Endothelial cell (in vitro differentiated cells): ENCODE measurements at regions not wholly inside any gene's neighbourhood (a gene's known extent, or its start where the extent isn't known, plus 50 kb on each side); places are given as distances from the start of the nearest gene placed in this dataset.

Source experiments
- DNase-seq: peaks from one replicate; pipeline ENCODE4 v3.0.0; 2021; ENCODE audit warnings: low spot score
- H3K27ac Mint-ChIP-seq: one replicate; pipeline ENCODE4 v1.8.0; 2021; ENCODE audit warnings: mixed read lengths, inconsistent platforms; ENCODE audit not compliant: unreplicated experiment
- H3K27me3 Mint-ChIP-seq: one replicate; pipeline ENCODE4 v1.8.0; 2021; ENCODE audit warnings: mild to moderate bottlenecking, moderate library complexity, mixed read lengths, inconsistent platforms; ENCODE audit not compliant: unreplicated experiment
- H3K36me3 Mint-ChIP-seq: one replicate; pipeline ENCODE4 v1.8.0; 2021; ENCODE audit warnings: mild to moderate bottlenecking, low read depth, mixed read lengths, inconsistent platforms; ENCODE audit not compliant: unreplicated experiment
- H3K4me1 Mint-ChIP-seq: one replicate; pipeline ENCODE4 v1.8.0; 2021; ENCODE audit warnings: mild to moderate bottlenecking, mixed read lengths, inconsistent platforms; ENCODE audit not compliant: unreplicated experiment
- H3K4me3 Mint-ChIP-seq: one replicate; pipeline ENCODE4 v1.8.0; 2021; ENCODE audit warnings: mild to moderate bottlenecking, mixed read lengths, inconsistent platforms; ENCODE audit not compliant: unreplicated experiment
- H3K9me3 Mint-ChIP-seq: one replicate; pipeline ENCODE4 v1.8.0; 2021; ENCODE audit warnings: mixed read lengths, inconsistent platforms; ENCODE audit not compliant: unreplicated experiment
- TF ChIP-seq, protein P1 (sequence below): fragments of 200-600 bp; sonication (generic); IDR thresholded peaks from one replicate; pipeline ENCODE4 v1.5.0; 2021; ENCODE audit warnings: antibody characterized with exemption; ENCODE audit not compliant: unreplicated experiment

DNA sequence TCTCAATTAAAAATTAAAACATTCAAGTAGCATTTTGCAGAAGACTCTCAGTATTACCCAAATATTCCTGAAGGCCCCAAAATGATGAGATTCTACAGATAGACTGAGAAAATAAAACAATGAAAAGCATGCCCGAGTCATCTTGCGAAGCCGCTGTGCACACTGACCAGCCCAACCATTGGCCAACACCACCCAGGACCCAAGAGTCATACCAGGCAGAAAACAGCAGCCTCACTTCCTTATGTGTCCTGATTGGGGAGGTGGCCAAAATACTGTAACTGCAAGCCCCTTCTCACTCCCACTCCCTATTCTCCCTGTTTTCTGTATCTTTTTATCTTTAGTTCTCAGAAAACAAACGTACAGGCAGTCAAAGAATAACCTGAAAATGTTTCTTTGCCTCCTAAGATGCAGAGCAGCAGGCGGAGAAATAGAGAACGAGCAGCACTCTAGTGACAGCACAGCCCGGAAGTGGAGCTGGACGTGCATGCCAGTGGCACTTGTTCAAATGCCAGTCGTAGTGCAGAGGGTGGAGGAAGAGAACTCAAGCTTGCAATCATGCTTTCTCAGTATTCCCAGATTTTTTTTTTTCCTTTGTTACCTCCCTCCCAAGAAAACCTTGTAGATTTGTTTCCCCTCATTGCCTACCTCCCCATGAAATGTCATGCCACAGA, 182.3 kb upstream of the SOX9 start:
- peaks cover 5% of the 10 kb centered on the region for H3K4me1 Mint-ChIP-seq
- no peaks in the 10 kb centered on the region for H3K27me3 Mint-ChIP-seq
- no peak overlapping the region for H3K4me3 Mint-ChIP-seq
- no peak for DNase-seq
- H3K9me3 Mint-ChIP-seq, result no peaks in the 10 kb centered on the region
- TF ChIP-seq, protein P1, sequence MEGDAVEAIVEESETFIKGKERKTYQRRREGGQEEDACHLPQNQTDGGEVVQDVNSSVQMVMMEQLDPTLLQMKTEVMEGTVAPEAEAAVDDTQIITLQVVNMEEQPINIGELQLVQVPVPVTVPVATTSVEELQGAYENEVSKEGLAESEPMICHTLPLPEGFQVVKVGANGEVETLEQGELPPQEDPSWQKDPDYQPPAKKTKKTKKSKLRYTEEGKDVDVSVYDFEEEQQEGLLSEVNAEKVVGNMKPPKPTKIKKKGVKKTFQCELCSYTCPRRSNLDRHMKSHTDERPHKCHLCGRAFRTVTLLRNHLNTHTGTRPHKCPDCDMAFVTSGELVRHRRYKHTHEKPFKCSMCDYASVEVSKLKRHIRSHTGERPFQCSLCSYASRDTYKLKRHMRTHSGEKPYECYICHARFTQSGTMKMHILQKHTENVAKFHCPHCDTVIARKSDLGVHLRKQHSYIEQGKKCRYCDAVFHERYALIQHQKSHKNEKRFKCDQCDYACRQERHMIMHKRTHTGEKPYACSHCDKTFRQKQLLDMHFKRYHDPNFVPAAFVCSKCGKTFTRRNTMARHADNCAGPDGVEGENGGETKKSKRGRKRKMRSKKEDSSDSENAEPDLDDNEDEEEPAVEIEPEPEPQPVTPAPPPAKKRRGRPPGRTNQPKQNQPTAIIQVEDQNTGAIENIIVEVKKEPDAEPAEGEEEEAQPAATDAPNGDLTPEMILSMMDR, result no peak
- H3K27ac Mint-ChIP-seq, result no peak overlapping the region
- no peaks in the 10 kb centered on the region for H3K36me3 Mint-ChIP-seq

DNA sequence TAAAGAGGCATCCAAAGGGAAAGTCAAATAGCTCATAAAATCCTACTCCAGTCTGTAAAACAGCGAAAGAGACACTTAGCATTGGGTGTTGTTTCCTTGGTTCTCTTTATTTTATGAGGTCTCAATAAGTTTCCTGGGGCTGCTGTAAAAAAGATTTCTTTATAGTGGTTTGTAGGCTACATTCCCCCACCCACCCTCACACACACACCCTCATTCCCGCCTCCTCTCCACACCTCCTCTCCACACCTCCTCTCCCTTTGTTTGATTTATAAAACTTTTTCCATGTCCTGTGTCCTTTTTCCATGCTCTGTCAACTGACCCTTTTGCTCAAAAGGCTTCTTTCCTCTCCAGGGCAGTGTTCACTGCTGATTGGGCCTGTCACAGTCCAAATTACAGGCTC, 178.9 kb upstream of the SOX9 start:
- peaks cover 5% of the 10 kb centered on the region for H3K4me1 Mint-ChIP-seq
- no peaks in the 10 kb centered on the region for H3K36me3 Mint-ChIP-seq
- DNase-seq, result no peak
- no peaks in the 10 kb centered on the region for H3K27me3 Mint-ChIP-seq
- no peak overlapping the region for H3K4me3 Mint-ChIP-seq
- H3K27ac Mint-ChIP-seq, result no peak overlapping the region
- TF ChIP-seq, protein P1, result no peak
- H3K9me3 Mint-ChIP-seq, result no peaks in the 10 kb centered on the region

DNA sequence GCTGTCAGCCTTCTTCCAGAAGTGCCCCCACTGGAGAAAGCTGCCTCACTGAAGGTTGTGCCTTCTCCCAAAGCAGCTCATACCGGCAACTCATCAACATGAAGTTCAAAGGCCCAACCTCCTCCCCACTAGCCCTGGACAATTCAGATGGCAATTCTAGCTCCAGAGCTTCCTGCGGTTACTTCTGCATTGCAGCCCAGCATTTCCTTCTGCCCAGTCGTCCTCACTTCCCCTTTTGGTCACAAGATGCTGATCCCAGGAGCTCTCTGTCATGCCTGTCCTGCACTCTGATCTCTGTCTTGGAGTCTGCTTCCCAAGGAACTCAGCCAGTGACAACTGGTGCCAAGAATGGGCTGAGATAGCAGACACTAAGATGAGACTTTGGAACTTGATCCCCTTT, 178.2 kb upstream of the SOX9 start:
- no peak for DNase-seq
- peaks cover 5% of the 10 kb centered on the region for H3K4me1 Mint-ChIP-seq
- TF ChIP-seq, protein P1, result no peak
- H3K36me3 Mint-ChIP-seq, result no peaks in the 10 kb centered on the region
- no peak overlapping the region for H3K27ac Mint-ChIP-seq
- H3K4me3 Mint-ChIP-seq, result no peak overlapping the region
- H3K9me3 Mint-ChIP-seq, result no peaks in the 10 kb centered on the region
- H3K27me3 Mint-ChIP-seq, result no peaks in the 10 kb centered on the region

DNA sequence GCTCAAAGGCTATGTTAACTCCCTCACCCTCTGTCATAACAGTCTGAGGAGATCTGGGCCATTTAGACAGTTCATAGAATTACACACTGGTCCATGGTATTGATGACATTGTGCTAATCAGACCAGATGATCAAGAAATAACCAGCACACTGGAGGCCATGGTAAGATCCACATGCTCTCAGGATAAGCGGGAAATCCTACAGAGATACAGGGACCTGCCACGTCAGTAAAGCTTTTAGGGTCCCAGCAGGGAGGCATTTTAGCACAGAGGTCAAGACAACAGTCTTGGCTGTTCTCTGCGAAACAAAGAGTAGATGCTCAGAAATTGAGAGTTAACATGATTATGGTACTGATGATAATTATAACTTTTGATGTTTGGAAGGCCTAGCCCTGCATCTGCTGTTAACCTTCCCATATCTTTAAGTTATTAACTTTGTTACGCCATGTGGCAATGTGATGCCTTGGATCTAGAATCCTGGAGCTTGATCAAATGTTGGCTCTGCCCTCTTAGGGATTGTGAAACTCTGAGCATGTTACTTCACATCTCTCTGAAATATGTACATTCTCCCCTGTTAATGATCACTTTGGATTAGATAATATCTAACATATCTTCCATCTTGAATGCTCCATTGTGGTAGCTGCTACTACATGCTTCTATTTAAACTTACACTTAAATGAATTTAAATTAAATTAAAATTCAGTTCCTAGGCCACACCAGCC, 172.0 kb upstream of the SOX9 start:
- no peaks in the 10 kb centered on the region for H3K27me3 Mint-ChIP-seq
- H3K27ac Mint-ChIP-seq, result no peak overlapping the region
- H3K4me1 Mint-ChIP-seq, result no peaks in the 10 kb centered on the region
- H3K4me3 Mint-ChIP-seq, result no peak overlapping the region
- H3K9me3 Mint-ChIP-seq, result no peaks in the 10 kb centered on the region
- DNase-seq, result no peak
- TF ChIP-seq, protein P1, result no peak
- H3K36me3 Mint-ChIP-seq, result no peaks in the 10 kb centered on the region

DNA sequence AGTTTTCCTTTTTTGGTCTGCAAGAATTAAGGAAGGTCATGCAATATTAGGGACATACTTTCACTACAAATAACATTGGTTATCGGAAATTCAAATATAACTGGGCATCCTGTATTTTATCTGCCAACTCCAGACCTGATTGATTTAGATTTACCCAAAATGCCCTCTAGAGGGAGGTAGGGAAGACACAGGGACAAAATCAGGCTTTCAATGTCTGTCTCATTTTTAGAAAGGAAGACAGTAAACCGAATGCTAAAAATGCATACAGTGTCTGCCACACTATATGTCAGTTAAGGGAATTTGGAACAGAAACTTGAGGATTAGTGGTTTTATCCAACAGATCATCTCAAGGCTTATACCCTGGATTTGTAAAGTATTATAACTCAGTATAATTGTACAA, 161.7 kb upstream of the SOX9 start:
- H3K27me3 Mint-ChIP-seq, result no peaks in the 10 kb centered on the region
- no peak for DNase-seq
- TF ChIP-seq, protein P1, result peak; percentile 49

More for the DNA sequence above, 161.7 kb upstream of the SOX9 start:
- no peaks in the 10 kb centered on the region for H3K4me1 Mint-ChIP-seq
- no peak overlapping the region for H3K4me3 Mint-ChIP-seq
- no peak overlapping the region for H3K27ac Mint-ChIP-seq
- H3K36me3 Mint-ChIP-seq, result no peaks in the 10 kb centered on the region
- H3K9me3 Mint-ChIP-seq, result no peaks in the 10 kb centered on the region
